NB4 (cell line): ENCODE measurements at regions not wholly inside any gene's neighbourhood (a gene's known extent, or its start where the extent isn't known, plus 50 kb on each side); places are given as distances from the start of the nearest gene placed in this dataset.

Experiments used
- DNase-seq: peaks from one replicate; pipeline ENCODE4 v3.0.0; 2010; ENCODE audit warnings: low read depth
- H3K4me3 ChIP-seq: one replicate; pipeline ENCODE4 v1.5.1; 2011; ENCODE audit warnings: mild to moderate bottlenecking, low read depth, low read length, moderate library complexity
- CTCF ChIP-seq: IDR thresholded peaks from one replicate; pipeline ENCODE4 v1.5.1; 2012; ENCODE audit warnings: low read depth, low read length
- MAX ChIP-seq: IDR thresholded peaks from 2 replicates; pipeline ENCODE4 v1.6.1; 2011; ENCODE audit warnings: low read depth, low read length
- MYC ChIP-seq: IDR thresholded peaks from 2 replicates; pipeline ENCODE4 v1.6.1; 2011; ENCODE audit warnings: low read depth, low read length
- POLR2A ChIP-seq: IDR thresholded peaks from 2 replicates; pipeline ENCODE4 v1.6.1; 2011; ENCODE audit warnings: mild to moderate bottlenecking; ENCODE audit not compliant: insufficient read length; ENCODE audit errors: extremely low read depth

- no peak overlapping the region for H3K4me3 ChIP-seq
- no peak for TF ChIP-seq MYC
- TF ChIP-seq POLR2A = no peak
- TF ChIP-seq CTCF = no peak
- no peak for TF ChIP-seq MAX
- no peak for DNase-seq
Measured at GRCh38 chr6:22149501-22150367, 147.1 kb downstream of the PRL start.

DNA sequence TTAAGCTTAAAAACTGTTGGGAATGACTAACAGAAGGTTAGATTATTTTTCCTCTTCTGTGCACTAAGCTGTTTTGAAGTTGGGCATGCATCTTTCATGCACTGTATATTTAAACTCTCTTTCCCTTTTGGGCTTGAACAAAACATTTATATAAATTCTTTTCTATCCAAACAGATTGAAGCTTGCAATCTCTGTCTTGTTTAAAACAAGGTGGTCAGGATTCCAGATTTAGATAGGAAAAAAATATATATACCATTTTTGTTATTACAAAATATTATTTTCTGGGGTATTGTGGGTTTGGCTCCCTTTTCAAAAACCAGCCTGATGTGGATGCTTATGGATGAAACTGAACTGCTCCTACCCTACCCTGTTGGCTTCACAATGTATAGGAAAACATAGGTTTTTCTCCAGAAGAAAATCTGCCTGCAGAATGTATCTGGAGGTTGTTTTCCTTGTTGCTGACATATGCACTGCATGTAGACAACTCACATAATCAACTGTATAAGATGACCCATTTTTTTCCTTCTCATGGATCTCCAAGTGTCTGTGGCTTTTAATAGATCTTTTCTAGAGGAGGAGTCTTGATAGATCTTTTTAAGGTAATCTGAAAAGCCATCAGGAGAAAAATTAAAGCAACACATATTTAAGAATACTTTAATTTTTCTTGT, 146.3 kb downstream of the PRL start:
- H3K4me3 ChIP-seq = no peak overlapping the region
- no peak for TF ChIP-seq POLR2A
- TF ChIP-seq CTCF = no peak
- TF ChIP-seq MYC = no peak
- no peak for TF ChIP-seq MAX
- no peak for DNase-seq

GRCh38 chr6:22151892-22152291, 144.9 kb downstream of the PRL start:
- no peak for DNase-seq
- TF ChIP-seq MYC = no peak
- no peak for TF ChIP-seq POLR2A
- no peak for TF ChIP-seq MAX
- no peak for TF ChIP-seq CTCF
- H3K4me3 ChIP-seq = no peak overlapping the region

DNA sequence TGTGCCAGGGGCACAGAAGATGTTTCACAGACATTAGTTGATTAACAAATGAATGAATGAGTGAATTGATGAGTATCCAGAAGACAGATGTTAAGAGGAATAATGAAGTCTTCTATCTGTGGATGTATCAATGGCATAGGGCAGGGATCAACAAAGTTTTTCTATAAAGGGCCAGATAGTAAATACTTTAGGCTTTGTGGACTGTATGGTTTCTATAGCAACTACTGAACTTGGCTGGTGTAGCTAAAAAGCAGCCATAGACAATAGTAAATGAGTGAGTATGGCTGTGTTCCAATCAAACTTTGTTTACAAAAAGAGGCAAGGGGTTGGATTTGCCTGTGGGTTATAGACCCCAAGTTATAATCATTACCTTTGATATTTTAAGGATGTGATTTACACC, 144.0 kb downstream of the PRL start:
- DNase-seq = no peak
- H3K4me3 ChIP-seq = no peak overlapping the region
- TF ChIP-seq CTCF (no peak), MYC (no peak), MAX (no peak), POLR2A (no peak)

DNA sequence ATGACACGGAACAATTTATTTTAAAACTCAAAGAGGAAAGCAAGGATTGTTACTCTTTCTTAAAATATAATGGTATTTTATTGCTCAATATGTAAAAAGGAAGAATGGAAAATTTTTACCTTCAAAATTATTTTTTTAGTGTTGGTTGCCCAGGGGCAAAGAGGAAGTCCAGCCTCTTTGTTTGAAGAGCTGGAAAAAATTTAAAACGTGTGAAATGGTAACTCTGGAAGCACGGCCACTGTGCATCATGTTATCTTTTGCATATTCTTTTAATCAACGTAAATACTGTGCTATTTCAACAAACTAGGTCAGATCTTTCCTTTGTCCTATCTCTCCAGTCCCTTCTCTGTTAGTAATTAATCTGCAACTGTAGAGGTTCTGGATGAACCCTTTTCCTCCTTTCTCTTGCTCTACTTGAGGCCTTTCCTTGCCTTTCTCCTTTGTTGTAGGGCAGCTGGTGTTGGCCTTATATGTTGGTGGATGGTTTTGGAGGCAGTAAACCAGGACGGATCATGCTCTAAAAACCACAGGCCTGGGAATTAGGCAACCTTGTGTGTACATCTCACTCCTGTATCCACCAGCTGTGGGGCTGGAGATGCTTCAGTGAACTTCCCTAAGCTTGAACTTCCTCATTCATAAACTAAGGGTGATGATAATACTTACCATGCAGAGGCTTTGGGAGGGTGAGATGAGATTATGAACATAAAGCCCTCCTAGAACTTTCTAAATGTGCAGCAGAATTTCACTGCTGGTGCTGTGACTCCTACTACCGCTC, 143.3 kb downstream of the PRL start:
- peak; percentile 70 for DNase-seq
- TF ChIP-seq POLR2A = no peak
- no peak for TF ChIP-seq MYC
- TF ChIP-seq CTCF = no peak
- TF ChIP-seq MAX = no peak
- H3K4me3 ChIP-seq = no peak overlapping the region
